Body of pancreas (tissue), 4 donors: ENCODE measurements at regions not wholly inside any gene's neighbourhood (a gene's known extent, or its start where the extent isn't known, plus 50 kb on each side); places are given as distances from the start of the nearest gene placed in this dataset.

Source experiments
- CTCF ChIP-seq, 7 experiments: fragments of 450-650 bp in 4 of 7; fragments of 200-600 bp in 3 of 7; sonication (generic) in 3 of 7; IDR thresholded peaks; one replicate each; pipeline ENCODE4 v1.5.1; 2016 to 2019; ENCODE audit warnings: antibody characterized with exemption in 7 of 7
- POLR2A ChIP-seq, 3 donors: fragments of 450-650 bp; IDR thresholded peaks; one replicate each; pipeline ENCODE4 v1.6.1; 2016; ENCODE audit warnings: antibody characterized with exemption in 3 of 3, mild to moderate bottlenecking in 2 of 3

- TF ChIP-seq POLR2A (IDR thresholded peaks at IDR 0.05) (no peak), CTCF (IDR thresholded peaks at IDR 0.05) (no peak)
Measured at GRCh38 chr20:55266361-55266760, 739.0 kb downstream of the CBLN4 start.
